PC-9 (cell line): ENCODE measurements at regions not wholly inside any gene's neighbourhood (a gene's known extent, or its start where the extent isn't known, plus 50 kb on each side); places are given as distances from the start of the nearest gene placed in this dataset.

Experiments
- BruUV-seq: library from RNA; stranded (reverse); fragments of 400-500 nt; replicated peaks from 2 replicates; lab custom pipeline; 2021; lab: Mats Ljungman, UMichigan
- CTCF ChIA-PET: fragments of 300-600 bp; sonication (Branson Sonifier 250); formaldehyde crosslinking; loops from one replicate; lab custom pipeline; 2022; ENCODE audit warnings: antibody characterized with exemption; lab: Charles Lee
- POLR2A ChIA-PET: fragments of 300-600 bp; sonication (Branson Sonifier 250); formaldehyde crosslinking; loops from one replicate; lab custom pipeline; 2022; ENCODE audit warnings: antibody characterized with exemption; ENCODE audit not compliant: unreplicated experiment; lab: Charles Lee
- DNase-seq, 2 experiments: peaks; one replicate each; pipeline versions ENCODE4 v3.0.0 to v3.0.0-alpha.2; 2015 to 2022; ENCODE audit warnings: mixed read lengths in 1 of 2
- H2AFZ ChIP-seq: fragments of 200-600 bp; sonication (generic); 2 replicates; pipeline ENCODE4 v1.8.1; 2017; ENCODE audit warnings: antibody characterized with exemption
- H3F3A ChIP-seq: fragments of 200-600 bp; sonication (generic); 2 replicates; pipeline ENCODE4 v1.8.1; 2017; ENCODE audit warnings: antibody characterized with exemption, mild to moderate bottlenecking, low read depth; ENCODE audit not compliant: insufficient read depth
- H3K27ac ChIP-seq: fragments of 200-600 bp; sonication (generic); 2 replicates; pipeline ENCODE4 v1.6.1; 2016; ENCODE audit warnings: mixed run types
- H3K27me3 ChIP-seq: fragments of 200-600 bp; sonication (generic); 2 replicates; pipeline ENCODE4 v1.6.1; 2016; ENCODE audit warnings: low read depth, mixed run types; ENCODE audit not compliant: insufficient read depth
- H3K36me3 ChIP-seq: fragments of 200-600 bp; sonication (generic); 2 replicates; pipeline ENCODE4 v1.6.1; 2016; ENCODE audit warnings: low read depth, mixed run types
- H3K4me1 ChIP-seq: fragments of 200-600 bp; sonication (generic); replicated peaks from 2 replicates; pipeline ENCODE4 v1.6.1; 2016; ENCODE audit warnings: mixed run types; ENCODE audit not compliant: insufficient read depth
- H3K4me2 ChIP-seq: fragments of 200-600 bp; sonication (generic); 2 replicates; pipeline ENCODE4 v1.6.1; 2017; ENCODE audit warnings: mixed run types
- H3K4me3 ChIP-seq: fragments of 200-600 bp; sonication (generic); 2 replicates; pipeline ENCODE4 v1.6.1; 2016; ENCODE audit warnings: mixed run types
- H3K79me2 ChIP-seq: fragments of 200-600 bp; sonication (generic); 2 replicates; pipeline ENCODE4 v1.6.1; 2017; ENCODE audit warnings: low read depth, mixed run types
- H3K9me2 ChIP-seq: fragments of 200-600 bp; sonication (generic); 2 replicates; pipeline ENCODE4 v1.8.1; 2017; ENCODE audit warnings: mild to moderate bottlenecking; ENCODE audit not compliant: insufficient read depth
- H3K9me3 ChIP-seq: fragments of 200-600 bp; sonication (generic); 2 replicates; pipeline ENCODE4 v1.8.1; 2016; ENCODE audit warnings: low read depth; ENCODE audit not compliant: insufficient read depth
- H4K20me1 ChIP-seq: fragments of 200-600 bp; sonication (generic); 2 replicates; pipeline ENCODE4 v1.8.1; 2017; ENCODE audit not compliant: insufficient read depth
- EZH2 ChIP-seq: fragments of 200-600 bp; sonication (generic); IDR thresholded peaks from 2 replicates; pipeline ENCODE4 v1.8.0; 2017; ENCODE audit warnings: antibody characterized with exemption, low read depth
- intact Hi-C: fragments of 100-400 bp; cut with micrococcal nuclease; formaldehyde crosslinking; loops from one replicate; pipeline ENCODE4 v1.10.0; 2022; ENCODE audit not compliant: unreplicated experiment
- TF ChIP-seq, protein P1 (sequence below): fragments of 200-600 bp; sonication (generic); conservative IDR thresholded peaks from 2 replicates; pipeline ENCODE4 v1.6.1; 2017; ENCODE audit warnings: mixed run types, antibody characterized with exemption, mild to moderate bottlenecking, moderate library complexity

- DNase-seq = no peak
- Histone ChIP-seq H3F3A (no peaks in the 10 kb centered on the region), H3K27ac (no peak overlapping the region), H3K36me3 (no peaks in the 10 kb centered on the region), H3K4me1 (no peaks in the 10 kb centered on the region), H3K9me3 (no peaks in the 10 kb centered on the region), H3K4me2 (no peak overlapping the region), H3K9me2 (no peaks in the 10 kb centered on the region), H3K4me3 (no peak overlapping the region), H3K27me3 (no peaks in the 10 kb centered on the region), H3K79me2 (no peaks in the 10 kb centered on the region), H2AFZ (no peak overlapping the region), H4K20me1 (no peaks in the 10 kb centered on the region)
- ChIA-PET POLR2A (no interaction called here), CTCF (no interaction called here)
- TF ChIP-seq, protein P1, sequence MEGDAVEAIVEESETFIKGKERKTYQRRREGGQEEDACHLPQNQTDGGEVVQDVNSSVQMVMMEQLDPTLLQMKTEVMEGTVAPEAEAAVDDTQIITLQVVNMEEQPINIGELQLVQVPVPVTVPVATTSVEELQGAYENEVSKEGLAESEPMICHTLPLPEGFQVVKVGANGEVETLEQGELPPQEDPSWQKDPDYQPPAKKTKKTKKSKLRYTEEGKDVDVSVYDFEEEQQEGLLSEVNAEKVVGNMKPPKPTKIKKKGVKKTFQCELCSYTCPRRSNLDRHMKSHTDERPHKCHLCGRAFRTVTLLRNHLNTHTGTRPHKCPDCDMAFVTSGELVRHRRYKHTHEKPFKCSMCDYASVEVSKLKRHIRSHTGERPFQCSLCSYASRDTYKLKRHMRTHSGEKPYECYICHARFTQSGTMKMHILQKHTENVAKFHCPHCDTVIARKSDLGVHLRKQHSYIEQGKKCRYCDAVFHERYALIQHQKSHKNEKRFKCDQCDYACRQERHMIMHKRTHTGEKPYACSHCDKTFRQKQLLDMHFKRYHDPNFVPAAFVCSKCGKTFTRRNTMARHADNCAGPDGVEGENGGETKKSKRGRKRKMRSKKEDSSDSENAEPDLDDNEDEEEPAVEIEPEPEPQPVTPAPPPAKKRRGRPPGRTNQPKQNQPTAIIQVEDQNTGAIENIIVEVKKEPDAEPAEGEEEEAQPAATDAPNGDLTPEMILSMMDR = no peak
- TF ChIP-seq EZH2 = no peak
- BruUV-seq = no TSS peak
- intact Hi-C loops = no loop called here
These were observed 323.4 kb downstream of the RAB38 start for GRCh38 chr11:87851827-87852226.

- Histone ChIP-seq H2AFZ (no peak overlapping the region), H3K9me2 (no peaks in the 10 kb centered on the region), H3K9me3 (no peaks in the 10 kb centered on the region), H4K20me1 (no peaks in the 10 kb centered on the region), H3F3A (no peaks in the 10 kb centered on the region), H3K4me1 (no peaks in the 10 kb centered on the region), H3K79me2 (no peaks in the 10 kb centered on the region), H3K36me3 (no peaks in the 10 kb centered on the region), H3K4me3 (no peak overlapping the region), H3K27me3 (no peaks in the 10 kb centered on the region), H3K27ac (no peak overlapping the region), H3K4me2 (no peak overlapping the region)
- POLR2A ChIA-PET = interaction anchor here (0.5 kb wide), 1 partner anchor 125 kb away, joined by 3 read pairs; no protein-coding TSS in a partner anchor
- intact Hi-C loops = no loop called here
- no peak for DNase-seq
- CTCF ChIA-PET = no interaction called here
- no TSS peak for BruUV-seq
- TF ChIP-seq EZH2 = no peak
- TF ChIP-seq, protein P1 = no peak
These were observed 324.0 kb downstream of the RAB38 start for GRCh38 chr11:87851234-87851633.

- Histone ChIP-seq H3K36me3 (no peaks in the 10 kb centered on the region), H3K4me3 (no peak overlapping the region), H3K4me2 (no peak overlapping the region), H3K9me2 (no peaks in the 10 kb centered on the region), H3F3A (no peaks in the 10 kb centered on the region), H3K4me1 (no peaks in the 10 kb centered on the region), H4K20me1 (no peaks in the 10 kb centered on the region), H3K79me2 (no peaks in the 10 kb centered on the region), H3K27ac (no peak overlapping the region), H2AFZ (no peak overlapping the region), H3K27me3 (no peaks in the 10 kb centered on the region), H3K9me3 (no peaks in the 10 kb centered on the region)
- no peak for TF ChIP-seq EZH2
- TF ChIP-seq, protein P1 = no peak
- ChIA-PET CTCF (no interaction called here), POLR2A (no interaction called here)
- DNase-seq = no peak
- no TSS peak for BruUV-seq
- intact Hi-C loops = no loop called here
These were observed 326.0 kb downstream of the RAB38 start for GRCh38 chr11:87849216-87849615.
